GM12875 (cell line): ENCODE measurements at regions not wholly inside any gene's neighbourhood (a gene's known extent, or its start where the extent isn't known, plus 50 kb on each side); places are given as distances from the start of the nearest gene placed in this dataset.

Source experiments
- H3K4me3 ChIP-seq: one replicate; pipeline ENCODE4 v1.5.1; 2011; ENCODE audit warnings: low read depth, low read length, control low read depth
- CTCF ChIP-seq: IDR thresholded peaks from 2 replicates; pipeline ENCODE4 v1.5.1; 2011; ENCODE audit warnings: low read depth, mild to moderate bottlenecking, control low read depth, inconsistent platforms, low read length, moderate library complexity, borderline replicate concordance; ENCODE audit not compliant: insufficient read depth

GRCh38 chr16:73215678-73216377, 167.9 kb upstream of the ZFHX3 start:
- no peak overlapping the region for H3K4me3 ChIP-seq

GRCh38 chr16:73214825-73215677, 167.1 kb upstream of the ZFHX3 start:
- no peak for TF ChIP-seq CTCF
- H3K4me3 ChIP-seq, result no peak overlapping the region

More at GRCh38 chr16:73215678-73216377, 167.9 kb upstream of the ZFHX3 start:
- TF ChIP-seq CTCF, result no peak

- no peak for TF ChIP-seq CTCF
- no peak overlapping the region for H3K4me3 ChIP-seq
These were observed 166.0 kb upstream of the ZFHX3 start for GRCh38 chr16:73213732-73214455.

GRCh38 chr16:73212431-73212830, 164.5 kb upstream of the ZFHX3 start:
- TF ChIP-seq CTCF, result no peak
- H3K4me3 ChIP-seq, result no peak overlapping the region

GRCh38 chr16:73210686-73211085, 162.8 kb upstream of the ZFHX3 start:
- TF ChIP-seq CTCF, result no peak
- H3K4me3 ChIP-seq, result no peak overlapping the region

- no peak overlapping the region for H3K4me3 ChIP-seq
- TF ChIP-seq CTCF, result no peak
These were observed 162.2 kb upstream of the ZFHX3 start for GRCh38 chr16:73210084-73210483.
